HepG2 (cell line): ENCODE measurements at regions not wholly inside any gene's neighbourhood (a gene's known extent, or its start where the extent isn't known, plus 50 kb on each side); places are given as distances from the start of the nearest gene placed in this dataset.

Experiments
- ATAC-seq: fragments of 200-7000 bp; cut with Tn5 transposase; 3 replicates; pipeline ENCODE4 v1.9.1; 2020; ENCODE audit warnings: mild to moderate bottlenecking, moderate library complexity
- BruUV-seq: library from RNA; stranded (reverse); fragments of 400-500 nt; replicated peaks from 2 replicates; lab custom pipeline; 2021; lab: Mats Ljungman, UMichigan
- CTCF ChIA-PET: fragments of 300-600 bp; formaldehyde crosslinking; extraction: SDS; loops from one replicate; lab custom pipeline; 2021; ENCODE audit warnings: low total read pairs, inconsistent platforms, low intra/inter-chr PET ratio; lab: Yijun Ruan, JAX
- POLR2A ChIA-PET: fragments of 350-600 bp; sonication (Branson Sonifier 250); formaldehyde crosslinking; loops from one replicate; lab custom pipeline; 2020; ENCODE audit warnings: antibody characterized with exemption, inconsistent platforms; lab: Yijun Ruan, JAX
- DNase-seq: peaks from one replicate; pipeline ENCODE4 v3.0.0-alpha.2; 2015; ENCODE audit warnings: low spot score
- FAIRE-seq: peaks from 3 replicates; lab custom pipeline; 2011; peaks lifted over from hg19 to GRCh38; lab: Jason Lieb, UNC
- H2AFZ ChIP-seq: one replicate; pipeline ENCODE4 v1.6.1; 2011; ENCODE audit warnings: low read length, inconsistent platforms
- H3K27ac ChIP-seq: fragments of 300-600 bp; 3 replicates; pipeline ENCODE4 v1.8.0; 2011; ENCODE audit warnings: mixed run types, mild to moderate bottlenecking, mixed read lengths, low read length, inconsistent platforms; ENCODE audit not compliant: insufficient read depth; ENCODE audit errors: extremely low read length
- H3K27me3 ChIP-seq, 2 experiments: fragments of 200-600 bp in 1 of 2; 2 replicates in 1 of 2; 3 replicates in 1 of 2; pipeline versions ENCODE4 v1.6.0 to v1.8.0; 2011; ENCODE audit warnings: low read length in 2 of 2, mild to moderate bottlenecking in 2 of 2, moderate library complexity in 2 of 2, inconsistent platforms in 1 of 2; ENCODE audit not compliant: insufficient read depth in 2 of 2, control insufficient read depth in 1 of 2
- H3K36me3 ChIP-seq, 2 experiments: fragments of 200-600 bp in 1 of 2; replicated peaks in 1 of 2; 2 replicates in 1 of 2; 3 replicates in 1 of 2; pipeline versions ENCODE4 v1.5.1 to v1.8.0; 2011; ENCODE audit warnings: low read length in 2 of 2, inconsistent platforms in 1 of 2; ENCODE audit not compliant: insufficient read depth in 2 of 2, control insufficient read depth in 1 of 2
- H3K4me1 ChIP-seq: 2 replicates; pipeline ENCODE4 v1.5.1; 2012; ENCODE audit warnings: low read length, inconsistent platforms; ENCODE audit not compliant: insufficient read depth
- H3K4me2 ChIP-seq: 2 replicates; pipeline ENCODE4 v1.6.0; 2011; ENCODE audit warnings: low read depth, low read length, inconsistent platforms
- H3K4me3 ChIP-seq, 3 experiments: fragments of 200-600 bp in 1 of 3; sonication (generic), shearing (Covaris generic) in 1 of 3; replicated peaks in 1 of 3; 2 replicates each; pipeline ENCODE4 v1.5.1; 2011 to 2016; ENCODE audit warnings: low read length in 3 of 3, inconsistent platforms in 2 of 3, low read depth in 2 of 3, mild to moderate bottlenecking in 2 of 3, control low read depth in 1 of 3, mixed read lengths in 1 of 3; ENCODE audit not compliant: insufficient read depth in 1 of 3
- H3K79me2 ChIP-seq: one replicate; pipeline ENCODE4 v1.6.1; 2011; ENCODE audit warnings: low read length, inconsistent platforms; ENCODE audit not compliant: insufficient read depth
- H3K9ac ChIP-seq: 2 replicates; pipeline ENCODE4 v1.6.0; 2011; ENCODE audit warnings: mild to moderate bottlenecking, low read depth, low read length, inconsistent platforms; ENCODE audit not compliant: insufficient read depth
- H3K9me3 ChIP-seq: 2 replicates; pipeline ENCODE4 v1.5.1; 2012; ENCODE audit warnings: mild to moderate bottlenecking, low read length
- H4K20me1 ChIP-seq: 2 replicates; pipeline ENCODE4 v1.6.0; 2011; ENCODE audit warnings: inconsistent platforms, mild to moderate bottlenecking, low read length, moderate library complexity; ENCODE audit not compliant: insufficient read depth
- CREB1 ChIP-seq, 2 experiments: fragments of 450-650 bp in 1 of 2; IDR thresholded peaks; 2 replicates each; pipeline ENCODE4 v1.6.1; 2016 to 2017; ENCODE audit warnings: control low read depth in 1 of 2, mild to moderate bottlenecking in 1 of 2, missing compliant biosample characterization in 1 of 2, missing genetic modification characterization in 1 of 2
- CREM ChIP-seq, 2 experiments: sonication (generic) in 1 of 2; formaldehyde crosslinking in 1 of 2; IDR thresholded peaks; 2 replicates each; pipeline versions ENCODE4 v1.4.0 to v1.6.1; 2016 to 2020; ENCODE audit warnings: antibody characterized with exemption in 1 of 2, mild to moderate bottlenecking in 1 of 2, missing genetic modification reagents in 1 of 2
- HIVEP1 ChIP-seq: sonication (generic); formaldehyde crosslinking; IDR thresholded peaks from 2 replicates; pipeline ENCODE4 v1.4.0; 2020; ENCODE audit warnings: mild to moderate bottlenecking, missing genetic modification reagents
- LCORL ChIP-seq, 2 experiments: fragments of 450-650 bp in 1 of 2; sonication (generic) in 1 of 2; formaldehyde crosslinking in 1 of 2; IDR thresholded peaks; 2 replicates each; pipeline versions ENCODE4 v1.5.0 to v1.6.1; 2017 to 2020; ENCODE audit warnings: antibody characterized with exemption in 1 of 2, missing genetic modification reagents in 1 of 2
- PAXIP1 ChIP-seq: sonication (generic); formaldehyde crosslinking; conservative IDR thresholded peaks from 2 replicates; pipeline ENCODE4 v1.4.0; 2020; ENCODE audit warnings: mild to moderate bottlenecking, missing genetic modification reagents, moderate library complexity
- SETDB1 ChIP-seq: sonication (generic); formaldehyde crosslinking; IDR thresholded peaks from 2 replicates; pipeline ENCODE4 v1.5.1; 2020; ENCODE audit warnings: missing genetic modification reagents, mild to moderate bottlenecking, borderline replicate concordance
- SP4 ChIP-seq: sonication (generic); formaldehyde crosslinking; IDR thresholded peaks from 2 replicates; pipeline ENCODE4 v1.8.1; 2023; ENCODE audit warnings: mild to moderate bottlenecking, missing genetic modification reagents
- ZNF281 ChIP-seq: sonication (generic); formaldehyde crosslinking; IDR thresholded peaks from 2 replicates; pipeline ENCODE4 v1.4.0; 2020; ENCODE audit warnings: missing genetic modification reagents, borderline replicate concordance
- ZNF614 ChIP-seq: IDR thresholded peaks from 2 replicates; pipeline ENCODE4 v1.6.1; 2018; ENCODE audit warnings: missing biosample characterization, missing genetic modification reagents, inconsistent platforms, borderline replicate concordance
- WGBS: methylation state at CpG from one replicate; pipeline ENCODE4 v1.1.6; 2017; ENCODE audit warnings: low lambda C conversion rate; 5-methylcytosine and 5-hydroxymethylcytosine counted together
- in situ Hi-C: cut with HindIII; loops from 2 replicates; pipeline ENCODE4 v1.10.0; 2017; ENCODE audit warnings: low pct_unique_long_range_greater_than_20kb; ENCODE audit not compliant: extremely low pct_ligation_motif_present
- intact Hi-C: fragments of 100-400 bp; cut with micrococcal nuclease; formaldehyde crosslinking; loops from one replicate; pipeline ENCODE4 v1.10.0; 2022; ENCODE audit not compliant: unreplicated experiment

GRCh38 chr7:92925876-92926696, 89.7 kb upstream of the CDK6 start (continued):
- TF ChIP-seq PAXIP1 (CRISPR knock-in tag) (peak; percentile 71; the same call in 1 of the 2 replicates), SP4 (0 out of 2 replicates have a peak, but pooled peaks have one; percentile 31), SETDB1 (CRISPR knock-in tag) (0 out of 2 replicates have a peak, but pooled peaks have one; percentile 25), HIVEP1 (peak; percentile 45; the same call in 1 of the 2 replicates), CREB1 (IDR thresholded peaks at IDR 0.05) (no peak), CREB1 (CRISPR knock-in tag; IDR thresholded peaks at IDR 0.05) (peak; percentile 30; the same call in 1 of the 2 replicates), CREM (IDR thresholded peaks at IDR 0.05) (peak; percentile 40; the same call in 1 of the 2 replicates), CREM (CRISPR knock-in tag; IDR thresholded peaks at IDR 0.05) (no peak)

- no peak for FAIRE-seq
- ChIA-PET POLR2A (no interaction called here), CTCF (no interaction called here)
- Histone ChIP-seq H3K27me3 (no peaks in the 10 kb centered on the region), H3K36me3 (no peaks in the 10 kb centered on the region), H3K4me2 (no peak overlapping the region), H2AFZ (no peak overlapping the region), H3K27ac (no peak overlapping the region), H3K4me3 (no peak overlapping the region), H3K4me1 (peaks cover 16% of the 10 kb centered on the region), H3K79me2 (no peaks in the 10 kb centered on the region), H4K20me1 (no peaks in the 10 kb centered on the region), H3K9ac (no peak overlapping the region), H3K9me3 (no peaks in the 10 kb centered on the region)
- 73% methylated on average over 8 of the region's 15 CpGs for WGBS
- TF ChIP-seq ZNF614 (no peak), LCORL (IDR thresholded peaks at IDR 0.05) (no peak), LCORL (CRISPR knock-in tag; IDR thresholded peaks at IDR 0.05) (no peak), ZNF281 (CRISPR knock-in tag) (0 out of 2 replicates have a peak, but pooled peaks have one; percentile 24)
- ATAC-seq: no peak
- in situ Hi-C loops: no loop called here
- BruUV-seq: no TSS peak
- intact Hi-C loops: no loop called here
- DNase-seq: no peak
Observed at GRCh38 chr7:92924800-92925199, 88.4 kb upstream of the CDK6 start.
